WI38 (cell line): ENCODE measurements at regions not wholly inside any gene's neighbourhood (a gene's known extent, or its start where the extent isn't known, plus 50 kb on each side); places are given as distances from the start of the nearest gene placed in this dataset.

Experiments used
- H3K4me3 ChIP-seq: 2 replicates; pipeline ENCODE4 v1.5.1; 2011; ENCODE audit warnings: low read depth, mild to moderate bottlenecking, control low read depth, low read length
- TF ChIP-seq, protein P1 (sequence below): IDR thresholded peaks from 2 replicates; pipeline ENCODE4 v1.5.1; 2012; ENCODE audit warnings: low read depth, mild to moderate bottlenecking, control low read depth, low read length

GRCh38 chr4:132934911-132935310 lies 214.2 kb upstream of the PCDH10 start:
- TF ChIP-seq, protein P1, sequence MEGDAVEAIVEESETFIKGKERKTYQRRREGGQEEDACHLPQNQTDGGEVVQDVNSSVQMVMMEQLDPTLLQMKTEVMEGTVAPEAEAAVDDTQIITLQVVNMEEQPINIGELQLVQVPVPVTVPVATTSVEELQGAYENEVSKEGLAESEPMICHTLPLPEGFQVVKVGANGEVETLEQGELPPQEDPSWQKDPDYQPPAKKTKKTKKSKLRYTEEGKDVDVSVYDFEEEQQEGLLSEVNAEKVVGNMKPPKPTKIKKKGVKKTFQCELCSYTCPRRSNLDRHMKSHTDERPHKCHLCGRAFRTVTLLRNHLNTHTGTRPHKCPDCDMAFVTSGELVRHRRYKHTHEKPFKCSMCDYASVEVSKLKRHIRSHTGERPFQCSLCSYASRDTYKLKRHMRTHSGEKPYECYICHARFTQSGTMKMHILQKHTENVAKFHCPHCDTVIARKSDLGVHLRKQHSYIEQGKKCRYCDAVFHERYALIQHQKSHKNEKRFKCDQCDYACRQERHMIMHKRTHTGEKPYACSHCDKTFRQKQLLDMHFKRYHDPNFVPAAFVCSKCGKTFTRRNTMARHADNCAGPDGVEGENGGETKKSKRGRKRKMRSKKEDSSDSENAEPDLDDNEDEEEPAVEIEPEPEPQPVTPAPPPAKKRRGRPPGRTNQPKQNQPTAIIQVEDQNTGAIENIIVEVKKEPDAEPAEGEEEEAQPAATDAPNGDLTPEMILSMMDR, result no peak
- H3K4me3 ChIP-seq, result no peak overlapping the region

DNA sequence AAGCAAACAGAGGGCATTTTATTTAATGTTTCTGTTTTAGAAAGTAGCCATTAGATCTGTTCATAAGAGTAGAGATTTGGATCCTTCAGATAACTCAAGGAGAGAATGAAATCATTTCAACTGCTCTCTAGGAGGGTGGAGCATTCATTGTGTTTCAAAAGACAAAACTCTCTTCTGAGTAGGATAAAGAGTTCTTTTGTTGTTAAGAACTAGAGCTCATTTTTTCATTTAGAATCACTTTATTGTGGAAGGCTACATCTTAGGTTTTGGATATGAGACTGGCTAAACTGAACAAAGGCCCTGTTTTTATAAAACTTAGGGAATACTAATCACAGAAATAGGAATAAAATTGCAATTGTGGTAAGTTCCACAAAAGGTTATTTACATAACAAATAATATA lies 193.9 kb upstream of the PCDH10 start:
- TF ChIP-seq, protein P1, result no peak
- no peak overlapping the region for H3K4me3 ChIP-seq

DNA sequence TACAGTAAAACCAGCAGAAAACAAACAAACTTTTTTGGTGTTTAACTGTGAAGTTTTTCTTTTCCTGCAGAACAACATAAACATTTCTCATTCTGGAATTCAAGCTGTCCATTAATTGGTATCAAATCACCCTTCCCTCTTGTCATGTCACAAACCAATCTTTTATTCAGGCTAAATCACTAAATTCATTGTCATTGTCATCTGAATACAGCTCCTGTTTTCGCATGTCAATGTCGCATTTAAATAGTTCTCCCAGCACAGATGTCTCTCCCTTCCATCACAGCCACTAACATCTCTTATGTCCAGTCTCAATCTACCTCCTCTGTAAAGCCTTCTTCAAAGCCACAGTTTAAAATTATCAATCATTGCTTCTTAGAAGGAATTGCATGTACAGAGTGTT lies 192.1 kb upstream of the PCDH10 start:
- TF ChIP-seq, protein P1, result no peak
- no peak overlapping the region for H3K4me3 ChIP-seq

DNA sequence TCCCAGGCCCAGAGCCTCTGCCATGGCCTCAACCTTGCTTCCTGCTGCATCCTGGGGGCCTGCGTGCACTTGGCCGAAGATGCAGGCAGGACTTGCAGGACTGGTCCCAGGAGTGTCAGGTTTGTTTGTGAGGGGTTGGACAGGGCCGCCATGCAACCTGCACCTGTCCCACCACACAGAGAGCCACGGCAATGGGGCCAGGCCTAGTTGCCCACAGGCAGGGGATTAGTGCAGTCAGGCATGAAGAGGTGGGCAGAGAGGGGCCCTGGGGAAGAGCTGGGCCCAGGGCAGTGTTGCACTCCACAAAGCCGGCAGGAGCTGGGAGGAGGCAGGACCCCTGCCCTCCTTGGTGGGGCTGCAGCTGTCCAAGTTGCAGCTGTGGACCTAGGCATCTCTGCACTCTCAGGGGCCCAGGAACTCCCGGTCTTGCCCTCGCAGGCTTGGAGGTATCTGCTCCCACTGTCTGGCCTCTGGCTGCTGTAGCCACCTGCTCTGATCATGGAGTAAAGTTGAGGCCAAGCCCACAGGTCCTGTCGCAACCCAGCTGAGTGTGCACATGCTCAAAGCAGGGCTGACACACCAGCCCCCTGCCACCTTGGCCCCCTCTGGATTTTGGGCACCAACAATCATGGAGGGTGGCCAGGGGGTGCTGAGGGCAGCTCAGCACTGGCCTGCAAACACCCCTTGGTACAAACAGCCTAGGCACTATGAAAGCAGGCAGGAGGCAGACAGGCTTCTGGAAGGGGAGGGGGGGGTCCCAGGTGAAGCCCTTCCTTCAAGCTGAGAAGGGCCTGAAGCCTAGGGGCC lies 190.4 kb upstream of the PCDH10 start:
- H3K4me3 ChIP-seq, result no peak overlapping the region
- TF ChIP-seq, protein P1, result no peak

DNA sequence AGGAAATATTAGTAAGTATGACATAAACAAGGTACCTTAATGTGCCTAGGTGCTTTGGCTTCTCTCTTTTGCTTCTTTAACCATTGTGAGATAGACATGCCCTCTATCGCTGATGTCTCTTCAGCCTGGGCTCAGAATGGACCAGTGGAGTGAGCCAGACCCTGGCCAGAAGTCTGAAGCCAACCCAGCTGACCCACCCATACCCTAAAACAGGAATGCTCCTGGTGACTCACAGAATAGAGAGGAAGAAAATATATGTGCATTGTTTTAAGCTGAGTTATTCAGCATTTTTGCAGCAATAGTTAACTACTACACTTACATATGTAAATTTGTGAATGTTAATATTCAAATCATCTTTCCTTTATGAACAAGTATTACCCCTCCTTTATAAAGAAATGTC lies 167.5 kb upstream of the PCDH10 start:
- no peak overlapping the region for H3K4me3 ChIP-seq
- TF ChIP-seq, protein P1, result no peak

DNA sequence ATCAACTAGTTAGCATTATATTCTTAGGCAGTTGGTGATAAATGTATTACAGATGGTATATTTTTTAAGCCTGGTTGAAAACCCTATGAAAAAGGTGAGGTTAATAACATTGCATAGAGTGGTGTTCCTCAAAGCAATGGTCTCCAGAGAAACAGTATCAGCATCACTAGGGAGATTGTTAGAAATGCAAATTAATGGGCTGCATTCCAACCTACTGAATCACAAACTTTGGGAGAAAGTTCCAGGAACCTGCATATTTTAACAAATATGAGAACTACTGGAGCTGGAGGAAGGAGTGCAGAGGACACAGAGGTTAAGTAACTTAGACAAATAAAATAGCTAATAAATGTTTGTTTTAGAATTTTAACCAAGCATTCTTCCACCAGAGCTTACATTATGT lies 166.9 kb upstream of the PCDH10 start:
- no peak overlapping the region for H3K4me3 ChIP-seq
- TF ChIP-seq, protein P1, result no peak

DNA sequence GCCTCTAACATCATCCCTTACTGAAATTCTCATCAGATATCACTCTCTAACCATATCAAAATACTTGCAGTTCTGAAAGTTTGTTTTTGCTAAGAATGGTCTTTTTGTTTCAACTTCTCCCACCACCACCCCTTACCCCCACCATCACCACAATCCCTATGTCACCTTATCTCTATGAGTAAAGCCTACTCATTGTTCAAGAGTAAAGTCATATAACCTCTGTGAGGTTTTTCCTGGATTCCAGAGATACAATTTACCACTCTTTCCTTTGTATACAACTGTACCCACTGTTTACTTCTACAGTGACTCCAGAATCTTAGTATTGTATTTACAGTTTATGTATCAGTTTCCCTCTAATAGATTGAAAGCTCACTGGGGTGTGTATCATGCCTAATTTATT lies 158.0 kb upstream of the PCDH10 start:
- TF ChIP-seq, protein P1, result no peak
- H3K4me3 ChIP-seq, result no peak overlapping the region
